ENCODE measurements at regions not wholly inside any gene's neighbourhood (a gene's known extent, or its start where the extent isn't known, plus 50 kb on each side); places are given as distances from the start of the nearest gene placed in this dataset.

DNA sequence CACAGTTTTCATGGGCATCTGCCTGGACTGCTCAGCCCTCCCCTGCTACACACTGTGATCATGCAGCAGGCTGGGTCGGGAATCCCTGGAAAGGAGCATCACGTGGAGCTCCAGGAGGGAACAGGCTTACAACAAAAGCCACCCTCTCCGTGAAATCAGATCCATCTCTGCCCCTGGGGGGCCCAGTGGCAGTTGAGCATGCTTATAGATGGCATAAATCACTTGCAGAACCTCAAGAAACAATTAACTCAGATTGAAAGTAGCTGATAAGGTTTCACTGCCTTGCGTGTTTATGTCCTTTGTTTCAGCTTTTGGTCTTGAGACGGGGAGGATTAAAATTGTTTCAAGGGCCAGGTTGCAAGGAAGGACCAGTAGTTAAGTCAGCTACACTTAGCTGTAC lies 354.8 kb upstream of the MEIS1 start:
- H3K27ac Mint-ChIP-seq, result no peak overlapping the region
- peaks cover 1% of the 10 kb centered on the region for H3K27me3 Mint-ChIP-seq
- H3K9me3 Mint-ChIP-seq, result no peaks in the 10 kb centered on the region
- no peaks in the 10 kb centered on the region for H3K4me1 Mint-ChIP-seq
- no peaks in the 10 kb centered on the region for H3K36me3 Mint-ChIP-seq
- no peak overlapping the region for H3K4me3 Mint-ChIP-seq

DNA sequence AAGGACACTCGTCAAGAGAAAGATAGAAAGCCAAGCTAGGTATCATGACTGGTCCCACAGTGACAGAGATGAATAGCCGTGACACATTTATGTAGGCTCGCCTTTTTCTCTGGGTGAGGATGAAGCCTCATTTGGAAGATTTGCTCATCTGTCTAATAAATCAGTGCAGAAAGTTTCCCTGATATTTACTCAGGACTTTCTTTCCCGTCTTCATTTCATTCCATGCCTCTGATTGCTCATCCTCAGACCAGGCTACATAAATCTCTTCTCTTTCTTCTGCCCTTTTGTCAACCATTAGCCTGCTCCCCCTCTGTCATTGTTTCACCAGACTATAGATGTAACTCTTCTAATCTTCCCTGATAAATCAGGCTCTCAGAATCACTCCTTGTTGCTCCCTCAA lies 361.8 kb upstream of the MEIS1 start:
- H3K27ac Mint-ChIP-seq, result no peak overlapping the region
- no peaks in the 10 kb centered on the region for H3K27me3 Mint-ChIP-seq
- no peaks in the 10 kb centered on the region for H3K9me3 Mint-ChIP-seq
- no peak overlapping the region for H3K4me3 Mint-ChIP-seq
- H3K4me1 Mint-ChIP-seq, result no peaks in the 10 kb centered on the region
- no peaks in the 10 kb centered on the region for H3K36me3 Mint-ChIP-seq

DNA sequence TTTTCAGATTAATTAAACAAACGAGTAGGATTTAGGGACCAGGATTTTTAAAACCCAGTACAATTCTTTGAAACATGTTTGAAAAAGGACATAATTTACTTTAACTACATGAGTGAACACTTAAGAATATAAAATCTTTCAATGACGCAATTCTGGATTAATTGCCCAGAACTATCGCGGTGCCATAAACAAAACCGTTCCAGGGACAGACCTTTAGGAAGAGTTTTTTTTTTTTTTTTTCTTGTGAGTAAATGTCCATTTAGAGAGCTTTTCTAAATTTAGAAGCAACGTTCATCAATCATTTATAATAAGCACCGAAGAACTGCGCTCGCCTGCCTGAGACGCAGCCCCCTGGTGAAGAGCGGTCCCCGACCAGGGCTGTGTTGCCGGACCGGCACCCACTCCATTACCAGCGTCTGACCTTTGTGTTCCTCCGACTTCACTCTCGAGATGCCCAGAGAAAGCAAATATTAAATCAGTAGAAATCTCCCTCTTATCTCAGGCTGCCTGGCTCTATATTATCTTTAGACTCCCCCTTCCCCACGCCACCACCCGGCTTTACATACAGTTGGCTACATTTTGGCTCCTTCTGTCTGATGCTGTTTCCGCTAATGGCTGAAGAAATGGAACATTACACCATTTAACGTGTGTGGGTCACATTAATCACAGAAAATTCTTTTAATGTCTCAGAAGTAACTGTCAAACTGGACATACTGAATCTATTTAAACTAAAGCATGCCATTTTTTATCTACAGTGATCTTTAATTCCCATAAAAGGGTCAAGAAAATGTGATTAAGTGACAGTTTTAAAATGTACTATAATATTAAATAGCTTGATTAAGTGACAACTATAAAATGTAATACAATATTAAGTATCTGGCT lies 364.0 kb upstream of the MEIS1 start:
- H3K4me1 Mint-ChIP-seq, result no peaks in the 10 kb centered on the region
- H3K9me3 Mint-ChIP-seq, result no peaks in the 10 kb centered on the region
- no peak overlapping the region for H3K27ac Mint-ChIP-seq
- H3K27me3 Mint-ChIP-seq, result no peaks in the 10 kb centered on the region
- no peak overlapping the region for H3K4me3 Mint-ChIP-seq
- no peaks in the 10 kb centered on the region for H3K36me3 Mint-ChIP-seq

DNA sequence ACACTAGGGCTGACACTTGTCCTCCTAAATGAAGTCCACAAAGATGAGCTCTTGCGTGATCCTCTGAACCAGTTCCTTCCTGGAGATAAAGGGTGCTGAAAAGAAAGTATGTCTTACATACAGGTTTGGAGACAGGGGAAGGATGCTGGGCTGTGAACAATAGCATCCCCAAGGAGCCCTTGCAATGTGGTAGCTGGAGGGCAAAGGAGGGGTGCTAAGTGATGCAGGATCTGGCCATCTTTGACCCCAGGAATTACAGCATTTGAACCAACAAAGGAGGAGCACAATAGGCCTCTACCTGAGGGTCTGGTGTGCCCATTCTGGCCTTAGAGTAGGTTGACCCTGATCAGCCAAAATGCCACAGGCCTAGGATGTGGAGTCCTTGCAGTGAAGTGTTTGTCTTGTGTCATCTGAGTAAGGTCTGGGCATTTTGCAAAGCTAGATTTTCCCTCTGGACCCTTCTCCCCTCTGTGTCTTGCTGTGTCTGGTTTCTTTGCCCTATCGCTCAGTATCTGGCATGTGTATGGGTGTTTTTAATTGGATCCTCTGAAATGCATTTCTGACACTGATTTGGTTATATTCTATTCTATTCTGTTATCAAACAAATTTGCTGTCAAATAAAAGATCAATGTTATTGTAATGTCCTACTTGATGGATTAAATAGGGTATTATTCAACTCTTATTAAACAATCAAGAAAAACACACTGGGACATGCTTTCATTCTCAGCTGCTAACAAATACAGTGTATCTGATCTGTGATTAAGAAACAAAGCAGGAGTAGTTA lies 364.8 kb upstream of the MEIS1 start:
- no peaks in the 10 kb centered on the region for H3K36me3 Mint-ChIP-seq
- no peaks in the 10 kb centered on the region for H3K4me1 Mint-ChIP-seq
- H3K4me3 Mint-ChIP-seq, result no peak overlapping the region
- no peaks in the 10 kb centered on the region for H3K9me3 Mint-ChIP-seq
- no peak overlapping the region for H3K27ac Mint-ChIP-seq
- H3K27me3 Mint-ChIP-seq, result no peaks in the 10 kb centered on the region

DNA sequence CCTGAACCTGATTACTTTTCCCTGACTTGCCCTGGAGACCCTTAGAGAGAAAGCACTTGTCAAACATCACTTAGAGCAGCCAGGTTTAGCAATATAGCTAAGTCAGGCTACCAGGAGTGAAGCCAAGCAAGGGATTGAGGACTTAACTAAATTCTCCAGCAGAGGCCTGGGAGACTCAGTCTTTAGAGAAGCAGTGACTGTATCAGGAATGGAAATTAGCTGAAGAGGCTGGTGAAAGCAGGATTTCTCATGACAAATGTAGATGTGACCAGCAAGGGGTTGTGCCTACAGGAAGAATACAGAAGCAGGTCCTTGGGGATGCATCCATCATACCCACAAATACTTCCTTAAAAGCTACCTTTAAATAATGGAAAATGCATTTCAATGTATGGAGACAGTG lies 368.9 kb upstream of the MEIS1 start:
- no peak overlapping the region for H3K4me3 Mint-ChIP-seq
- H3K4me1 Mint-ChIP-seq, result no peaks in the 10 kb centered on the region
- no peaks in the 10 kb centered on the region for H3K27me3 Mint-ChIP-seq
- no peaks in the 10 kb centered on the region for H3K36me3 Mint-ChIP-seq
- no peak overlapping the region for H3K27ac Mint-ChIP-seq
- no peaks in the 10 kb centered on the region for H3K9me3 Mint-ChIP-seq

DNA sequence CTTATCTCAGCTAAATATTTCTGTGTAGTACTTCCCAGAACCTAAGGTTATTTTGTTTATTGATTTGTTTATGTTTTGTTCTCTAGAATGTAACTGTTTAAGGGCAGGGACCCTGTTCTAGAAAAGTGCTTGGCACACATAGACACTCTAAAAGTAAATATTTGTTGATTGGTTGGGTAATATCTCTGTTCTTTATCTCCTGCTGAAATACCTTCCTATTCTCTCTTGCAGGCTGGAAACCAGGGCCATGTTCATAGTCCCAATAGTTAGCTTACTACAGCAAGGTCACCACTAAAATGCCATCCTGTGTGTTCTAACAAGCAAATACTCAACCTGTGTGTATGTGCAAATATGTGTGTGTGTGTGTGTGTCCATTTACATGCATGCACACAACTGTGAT lies 375.6 kb upstream of the MEIS1 start:
- Mint-ChIP-seq H3K4me3 (no peak overlapping the region), H3K27me3 (peaks cover 1% of the 10 kb centered on the region), H3K4me1 (no peaks in the 10 kb centered on the region), H3K36me3 (no peaks in the 10 kb centered on the region), H3K27ac (no peak overlapping the region), H3K9me3 (no peaks in the 10 kb centered on the region)

DNA sequence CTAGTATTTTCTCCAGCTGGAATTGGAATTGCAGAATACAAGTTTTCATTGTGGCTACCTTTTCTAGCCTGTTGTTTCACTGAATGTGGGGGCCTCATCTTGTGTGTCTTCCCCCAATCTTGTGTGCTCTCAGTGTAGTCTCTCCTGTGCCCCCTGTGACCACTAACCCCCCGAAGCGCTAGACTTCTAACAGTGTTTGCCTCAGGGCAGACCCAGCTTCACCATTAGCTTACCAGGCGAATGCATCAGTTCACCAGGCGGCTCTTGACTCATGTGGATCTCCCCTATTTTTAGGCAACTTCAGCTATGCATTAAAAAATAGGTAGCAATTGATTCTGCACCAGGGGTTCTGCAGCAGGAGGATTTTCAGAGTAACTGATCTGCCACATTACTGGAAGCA lies 376.2 kb upstream of the MEIS1 start:
- H3K9me3 Mint-ChIP-seq, result no peaks in the 10 kb centered on the region
- no peak overlapping the region for H3K27ac Mint-ChIP-seq
- no peaks in the 10 kb centered on the region for H3K36me3 Mint-ChIP-seq
- H3K4me1 Mint-ChIP-seq, result no peaks in the 10 kb centered on the region
- peaks cover 1% of the 10 kb centered on the region for H3K27me3 Mint-ChIP-seq
- no peak overlapping the region for H3K4me3 Mint-ChIP-seq

DNA sequence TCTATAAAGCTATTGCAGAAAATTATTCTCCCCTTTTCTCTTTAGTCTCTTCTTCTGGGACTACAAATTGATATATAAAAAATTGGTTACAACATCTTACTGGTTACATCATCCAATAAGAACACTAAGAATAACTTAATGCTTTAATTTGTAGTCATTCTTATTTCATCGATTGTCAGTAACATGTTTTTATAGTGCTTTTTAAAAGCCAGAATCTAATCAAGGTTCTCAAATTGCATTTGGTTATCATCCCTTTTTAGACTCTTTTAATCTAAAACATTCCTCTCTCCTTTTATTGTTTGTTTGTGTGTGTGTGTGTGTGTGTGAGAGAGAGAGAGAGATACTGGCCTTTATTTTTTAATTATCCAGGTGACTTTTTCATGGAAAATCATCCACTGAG lies 377.1 kb upstream of the MEIS1 start:
- Mint-ChIP-seq H3K36me3 (no peaks in the 10 kb centered on the region), H3K4me1 (no peaks in the 10 kb centered on the region), H3K27me3 (peaks cover 1% of the 10 kb centered on the region), H3K4me3 (no peak overlapping the region), H3K27ac (no peak overlapping the region), H3K9me3 (no peaks in the 10 kb centered on the region)

DNA sequence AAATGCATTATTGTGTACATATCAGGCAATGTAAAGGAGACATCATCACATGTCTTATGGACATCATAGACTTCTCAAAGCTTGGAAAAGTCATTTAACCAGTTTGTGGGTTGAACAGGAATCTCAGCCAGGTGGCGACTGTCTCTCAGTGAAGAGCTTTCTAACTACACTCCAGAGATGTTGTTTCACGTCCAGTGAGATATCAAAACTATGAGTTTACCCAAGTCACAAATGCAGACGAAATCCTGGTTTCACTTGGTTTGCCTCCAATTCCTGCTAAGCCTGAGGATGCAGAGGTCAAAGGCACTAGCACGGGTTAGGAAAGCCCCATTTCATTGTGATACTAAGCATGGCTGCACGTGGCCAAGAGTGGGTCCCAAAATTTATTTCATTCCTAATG lies 384.5 kb upstream of the MEIS1 start:
- Mint-ChIP-seq H3K27me3 (no peaks in the 10 kb centered on the region), H3K4me3 (no peak overlapping the region), H3K4me1 (no peaks in the 10 kb centered on the region), H3K36me3 (no peaks in the 10 kb centered on the region), H3K9me3 (no peaks in the 10 kb centered on the region), H3K27ac (no peak overlapping the region)

DNA sequence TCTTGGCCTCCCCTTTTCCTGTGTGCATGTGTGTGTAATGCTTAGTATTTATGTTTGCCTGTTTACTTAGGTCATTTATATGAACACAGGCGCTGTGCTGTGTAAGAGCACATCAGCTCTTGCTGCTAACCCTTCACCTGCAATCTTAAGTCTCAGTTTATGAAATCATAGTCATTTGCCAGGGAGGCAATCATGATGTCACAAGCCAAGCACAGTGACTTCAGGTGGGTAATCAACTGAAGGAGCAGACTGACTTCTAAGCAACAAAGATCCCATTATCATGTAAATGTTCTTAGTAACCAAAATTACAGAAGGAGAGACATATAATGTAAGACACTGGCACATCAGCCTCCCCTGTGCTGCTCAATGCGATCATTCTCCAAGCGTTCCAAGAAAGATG lies 386.3 kb upstream of the MEIS1 start:
- Mint-ChIP-seq H3K9me3 (no peaks in the 10 kb centered on the region), H3K27me3 (no peaks in the 10 kb centered on the region), H3K36me3 (no peaks in the 10 kb centered on the region), H3K27ac (no peak overlapping the region), H3K4me3 (no peak overlapping the region), H3K4me1 (no peaks in the 10 kb centered on the region)

DNA sequence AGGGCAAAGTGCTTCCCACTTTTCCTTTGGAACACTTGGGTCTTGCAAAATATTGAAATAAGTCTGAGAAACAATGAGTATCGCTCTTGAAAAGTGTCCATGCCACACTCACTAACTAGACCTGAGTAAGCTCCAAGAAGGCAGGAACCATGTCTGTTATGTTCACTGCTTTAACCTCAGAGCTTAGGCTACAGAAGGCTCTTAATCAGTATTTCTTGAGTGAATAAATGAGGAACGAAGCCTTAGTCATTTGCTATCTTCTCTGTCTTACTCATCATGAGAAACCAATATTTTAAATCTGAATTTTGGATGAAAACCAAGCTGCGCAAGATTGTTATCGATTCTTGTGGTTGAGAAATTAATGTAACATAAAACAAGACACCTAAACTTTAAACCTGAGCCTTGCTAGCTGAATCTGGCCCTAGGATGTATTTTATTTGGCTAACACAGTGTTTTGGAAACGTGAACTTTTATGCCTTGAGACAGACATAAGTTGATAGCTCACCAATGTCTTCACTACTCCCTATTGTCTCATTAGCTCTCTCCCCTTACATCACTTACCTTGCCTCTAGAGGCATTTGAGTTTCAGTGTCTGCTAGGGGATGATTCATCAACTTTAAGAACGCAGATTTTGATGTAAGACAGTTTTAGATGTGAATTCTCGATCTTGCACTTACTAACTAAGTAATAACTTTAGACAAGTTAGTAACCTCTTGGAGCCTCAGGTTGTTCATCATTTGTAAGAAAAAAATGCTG lies 392.8 kb upstream of the MEIS1 start:
- Mint-ChIP-seq H3K27me3 (no peaks in the 10 kb centered on the region), H3K9me3 (no peaks in the 10 kb centered on the region), H3K4me1 (no peaks in the 10 kb centered on the region), H3K36me3 (no peaks in the 10 kb centered on the region), H3K27ac (no peak overlapping the region), H3K4me3 (no peak overlapping the region)

DNA sequence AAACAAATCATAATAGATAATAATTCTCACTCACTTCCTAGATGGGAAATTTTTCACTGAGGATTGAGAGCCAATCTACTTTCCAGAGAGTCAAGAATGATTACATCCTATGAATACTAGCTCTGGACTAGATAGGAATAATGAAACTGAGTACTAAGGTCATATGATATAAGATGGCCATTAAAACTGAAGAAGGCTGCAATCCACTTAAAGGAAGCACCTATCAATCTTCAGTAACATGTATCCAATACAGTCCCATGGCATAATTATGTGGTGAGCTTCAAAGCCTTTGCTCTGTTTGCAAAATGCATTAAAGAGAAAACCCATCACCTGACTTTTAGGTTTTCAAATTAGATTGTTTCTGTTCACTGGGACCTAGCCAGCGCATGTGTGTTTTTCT lies 398.0 kb upstream of the MEIS1 start:
- Mint-ChIP-seq H3K36me3 (no peaks in the 10 kb centered on the region), H3K4me1 (no peaks in the 10 kb centered on the region), H3K27ac (no peak overlapping the region), H3K9me3 (no peaks in the 10 kb centered on the region), H3K4me3 (no peak overlapping the region), H3K27me3 (no peaks in the 10 kb centered on the region)

DNA sequence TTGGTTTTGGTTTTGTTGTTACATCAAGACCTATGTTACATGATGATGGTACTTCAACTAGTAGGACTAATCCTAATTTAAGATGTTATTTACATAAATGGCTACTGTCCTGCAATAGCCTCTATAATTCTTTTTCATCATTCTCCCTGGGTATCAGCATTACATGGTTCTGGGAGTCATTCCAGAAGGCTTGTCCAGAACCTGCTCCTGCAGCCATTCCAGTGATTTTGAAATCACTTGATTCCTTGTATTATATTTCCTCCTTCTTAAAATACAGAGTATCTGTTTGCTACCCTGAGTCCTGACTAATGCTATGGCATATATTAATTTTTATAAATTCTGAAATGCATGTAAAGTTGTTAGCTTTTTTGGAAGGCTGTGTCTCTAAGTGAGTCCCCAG lies 400.5 kb upstream of the MEIS1 start:
- H3K4me1 Mint-ChIP-seq, result no peaks in the 10 kb centered on the region
- H3K27ac Mint-ChIP-seq, result no peak overlapping the region
- H3K27me3 Mint-ChIP-seq, result no peaks in the 10 kb centered on the region
- no peak overlapping the region for H3K4me3 Mint-ChIP-seq
- no peaks in the 10 kb centered on the region for H3K9me3 Mint-ChIP-seq
- no peaks in the 10 kb centered on the region for H3K36me3 Mint-ChIP-seq

DNA sequence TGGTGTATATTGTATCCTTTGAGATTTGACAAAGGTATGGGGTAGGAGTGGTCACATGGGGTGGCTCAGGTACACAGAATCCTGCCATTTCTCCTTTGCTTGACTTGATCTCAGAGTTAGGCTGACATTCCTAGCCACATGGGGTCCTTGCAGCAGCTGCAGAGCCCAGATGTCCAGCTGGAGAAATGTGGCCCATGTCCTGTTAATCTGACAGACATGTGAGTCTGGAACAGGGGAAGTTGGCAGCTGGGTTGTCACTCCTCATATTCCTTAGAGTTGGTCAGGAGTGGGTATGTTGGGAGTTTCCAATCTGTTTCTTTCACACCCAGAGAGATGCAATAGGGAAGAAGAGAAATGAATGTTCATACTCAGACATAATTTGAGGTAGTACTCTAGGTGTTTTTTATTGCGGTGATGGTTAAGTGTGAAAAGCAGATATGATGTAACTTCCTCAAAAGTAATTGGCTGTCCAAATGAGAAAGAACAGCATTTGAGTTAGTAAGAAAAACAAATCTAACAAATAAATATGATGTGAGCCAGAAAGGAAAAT lies 402.6 kb upstream of the MEIS1 start:
- Mint-ChIP-seq H3K4me3 (no peak overlapping the region), H3K27ac (no peak overlapping the region), H3K4me1 (no peaks in the 10 kb centered on the region), H3K36me3 (no peaks in the 10 kb centered on the region), H3K9me3 (no peaks in the 10 kb centered on the region), H3K27me3 (no peaks in the 10 kb centered on the region)

DNA sequence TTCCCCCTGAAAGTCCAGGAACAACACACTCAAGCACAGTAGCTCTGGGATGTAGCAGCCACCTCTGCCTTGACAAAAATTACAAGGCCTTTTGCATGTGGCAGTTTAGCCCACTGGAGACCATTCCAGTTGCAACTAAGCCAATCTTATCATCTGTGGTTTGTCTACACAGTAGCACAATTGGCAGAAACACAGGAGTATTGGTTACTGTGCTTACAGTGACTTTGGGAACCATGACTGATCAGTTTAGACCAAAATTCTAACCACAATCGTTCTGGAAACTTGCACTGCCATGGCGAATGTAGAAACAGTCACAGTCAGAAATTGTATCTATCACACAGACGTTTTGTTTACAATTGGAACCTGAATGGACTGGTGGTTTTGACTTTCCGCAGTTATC lies 403.7 kb upstream of the MEIS1 start:
- Mint-ChIP-seq H3K9me3 (peaks cover 4% of the 10 kb centered on the region), H3K4me3 (no peak overlapping the region), H3K36me3 (no peaks in the 10 kb centered on the region), H3K27ac (no peak overlapping the region), H3K4me1 (no peaks in the 10 kb centered on the region), H3K27me3 (no peaks in the 10 kb centered on the region)

DNA sequence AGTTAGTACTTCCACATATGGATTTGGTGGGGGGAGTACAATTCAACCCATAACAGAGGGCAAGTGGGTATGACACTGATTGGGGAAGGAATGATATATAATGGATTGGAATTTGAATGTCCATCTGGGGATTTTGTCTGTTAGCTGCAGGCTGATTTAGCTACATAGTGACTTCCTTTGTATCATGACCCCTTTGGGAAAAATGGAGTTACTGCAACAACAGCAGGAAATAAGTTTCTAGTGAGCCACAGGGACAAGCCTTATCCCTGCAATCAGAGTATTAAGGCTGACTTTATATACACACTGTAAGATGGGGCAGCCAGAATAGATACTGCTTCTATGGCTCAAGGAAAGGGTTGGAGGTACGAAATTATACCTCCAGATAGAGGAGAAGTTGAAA lies 404.4 kb upstream of the MEIS1 start:
- H3K4me1 Mint-ChIP-seq, result no peaks in the 10 kb centered on the region
- H3K36me3 Mint-ChIP-seq, result no peaks in the 10 kb centered on the region
- no peak overlapping the region for H3K27ac Mint-ChIP-seq
- H3K27me3 Mint-ChIP-seq, result no peaks in the 10 kb centered on the region
- H3K4me3 Mint-ChIP-seq, result no peak overlapping the region
- peaks cover 4% of the 10 kb centered on the region for H3K9me3 Mint-ChIP-seq
